Nephron progenitor cell (in vitro differentiated cells): ENCODE measurements at regions not wholly inside any gene's neighbourhood (a gene's known extent, or its start where the extent isn't known, plus 50 kb on each side); places are given as distances from the start of the nearest gene placed in this dataset.
"Not testable (repeated sequence)": the region's sequence is repeated elsewhere in the genome, so short reads cannot be mapped to it uniquely, and the experiment has no call there.

Source experiments
- DNase-seq: peaks from one replicate; pipeline ENCODE4 v3.0.0; 2021
- H3K27ac Mint-ChIP-seq: 2 replicates; pipeline ENCODE4 v1.8.0; 2021; ENCODE audit warnings: mild to moderate bottlenecking, moderate library complexity, mixed read lengths
- H3K27me3 Mint-ChIP-seq: 2 replicates; pipeline ENCODE4 v1.8.0; 2021; ENCODE audit warnings: mild to moderate bottlenecking, low read depth, mixed read lengths; ENCODE audit not compliant: poor library complexity
- H3K36me3 Mint-ChIP-seq: 2 replicates; pipeline ENCODE4 v1.8.0; 2021; ENCODE audit warnings: low read depth, mixed read lengths
- H3K4me1 Mint-ChIP-seq: 2 replicates; pipeline ENCODE4 v1.8.0; 2021; ENCODE audit warnings: mixed read lengths
- H3K4me3 Mint-ChIP-seq: 2 replicates; pipeline ENCODE4 v1.8.0; 2021; ENCODE audit warnings: mild to moderate bottlenecking, moderate library complexity, mixed read lengths
- H3K9me3 Mint-ChIP-seq: 2 replicates; pipeline ENCODE4 v1.8.0; 2021; ENCODE audit warnings: mild to moderate bottlenecking, moderate library complexity, mixed read lengths

- not testable (repeated sequence) for H3K9me3 Mint-ChIP-seq, H3K27ac Mint-ChIP-seq, H3K4me1 Mint-ChIP-seq, DNase-seq, H3K4me3 Mint-ChIP-seq, H3K36me3 Mint-ChIP-seq, H3K27me3 Mint-ChIP-seq
Measured at GRCh38 chr2:87572906-87573305, 175.0 kb upstream of the PLGLB2 start.

GRCh38 chr2:87573386-87574192 lies 174.3 kb upstream of the PLGLB2 start:
- not testable (repeated sequence) for H3K4me3 Mint-ChIP-seq, H3K4me1 Mint-ChIP-seq, DNase-seq, H3K27me3 Mint-ChIP-seq, H3K27ac Mint-ChIP-seq, H3K36me3 Mint-ChIP-seq, H3K9me3 Mint-ChIP-seq

GRCh38 chr2:87574193-87575119 lies 173.4 kb upstream of the PLGLB2 start:
- not testable (repeated sequence) for H3K36me3 Mint-ChIP-seq, DNase-seq, H3K27ac Mint-ChIP-seq, H3K27me3 Mint-ChIP-seq, H3K9me3 Mint-ChIP-seq, H3K4me3 Mint-ChIP-seq, H3K4me1 Mint-ChIP-seq

- H3K27me3 Mint-ChIP-seq, H3K4me1 Mint-ChIP-seq, H3K9me3 Mint-ChIP-seq, H3K36me3 Mint-ChIP-seq, H3K4me3 Mint-ChIP-seq, H3K27ac Mint-ChIP-seq, DNase-seq: not testable (repeated sequence)
Measured at GRCh38 chr2:87575138-87575537, 172.7 kb upstream of the PLGLB2 start.

- not testable (repeated sequence) for H3K4me3 Mint-ChIP-seq, H3K9me3 Mint-ChIP-seq, DNase-seq, H3K36me3 Mint-ChIP-seq, H3K27ac Mint-ChIP-seq, H3K27me3 Mint-ChIP-seq, H3K4me1 Mint-ChIP-seq
Measured at GRCh38 chr2:87577358-87577757, 170.5 kb upstream of the PLGLB2 start.

GRCh38 chr2:87582152-87582551 lies 165.7 kb upstream of the PLGLB2 start:
- not testable (repeated sequence) for H3K4me3 Mint-ChIP-seq, H3K27ac Mint-ChIP-seq, H3K9me3 Mint-ChIP-seq, H3K36me3 Mint-ChIP-seq, DNase-seq, H3K27me3 Mint-ChIP-seq, H3K4me1 Mint-ChIP-seq

- H3K9me3 Mint-ChIP-seq, result not testable (repeated sequence)
Measured at GRCh38 chr2:87582579-87582978, 165.3 kb upstream of the PLGLB2 start.

GRCh38 chr2:87583370-87583769 lies 164.5 kb upstream of the PLGLB2 start:
- not testable (repeated sequence) for H3K27ac Mint-ChIP-seq, H3K9me3 Mint-ChIP-seq, H3K36me3 Mint-ChIP-seq, H3K4me1 Mint-ChIP-seq, H3K27me3 Mint-ChIP-seq, DNase-seq, H3K4me3 Mint-ChIP-seq

More at GRCh38 chr2:87582579-87582978, 165.3 kb upstream of the PLGLB2 start:
- not testable (repeated sequence) for H3K4me3 Mint-ChIP-seq, H3K36me3 Mint-ChIP-seq, H3K27me3 Mint-ChIP-seq, DNase-seq, H3K27ac Mint-ChIP-seq, H3K4me1 Mint-ChIP-seq

- not testable (repeated sequence) for H3K9me3 Mint-ChIP-seq, H3K36me3 Mint-ChIP-seq, H3K27me3 Mint-ChIP-seq, H3K27ac Mint-ChIP-seq, H3K4me1 Mint-ChIP-seq, H3K4me3 Mint-ChIP-seq
- DNase-seq, result peak; percentile 17
Measured at GRCh38 chr2:87583803-87584202, 164.1 kb upstream of the PLGLB2 start.

GRCh38 chr2:87584268-87584906 lies 163.5 kb upstream of the PLGLB2 start:
- H3K4me1 Mint-ChIP-seq, H3K4me3 Mint-ChIP-seq, H3K27ac Mint-ChIP-seq, H3K36me3 Mint-ChIP-seq, H3K9me3 Mint-ChIP-seq, H3K27me3 Mint-ChIP-seq: not testable (repeated sequence)
- peak; percentile 56 for DNase-seq

GRCh38 chr2:87587934-87588333 lies 160.0 kb upstream of the PLGLB2 start:
- not testable (repeated sequence) for H3K4me1 Mint-ChIP-seq, H3K27ac Mint-ChIP-seq, H3K27me3 Mint-ChIP-seq, H3K36me3 Mint-ChIP-seq, H3K9me3 Mint-ChIP-seq, DNase-seq, H3K4me3 Mint-ChIP-seq

GRCh38 chr2:87592974-87593373 lies 154.9 kb upstream of the PLGLB2 start:
- not testable (repeated sequence) for H3K36me3 Mint-ChIP-seq, H3K4me3 Mint-ChIP-seq, H3K4me1 Mint-ChIP-seq

GRCh38 chr2:87593784-87594610 lies 153.9 kb upstream of the PLGLB2 start:
- not testable (repeated sequence) for H3K27ac Mint-ChIP-seq, H3K4me3 Mint-ChIP-seq, H3K27me3 Mint-ChIP-seq, H3K4me1 Mint-ChIP-seq, H3K9me3 Mint-ChIP-seq, DNase-seq, H3K36me3 Mint-ChIP-seq

More at GRCh38 chr2:87592974-87593373, 154.9 kb upstream of the PLGLB2 start:
- not testable (repeated sequence) for H3K27ac Mint-ChIP-seq, H3K27me3 Mint-ChIP-seq, DNase-seq, H3K9me3 Mint-ChIP-seq

GRCh38 chr2:87594611-87594992 lies 153.3 kb upstream of the PLGLB2 start:
- H3K9me3 Mint-ChIP-seq, H3K36me3 Mint-ChIP-seq, DNase-seq, H3K27ac Mint-ChIP-seq, H3K27me3 Mint-ChIP-seq, H3K4me3 Mint-ChIP-seq, H3K4me1 Mint-ChIP-seq: not testable (repeated sequence)
